HT-29 (cell line): ENCODE measurements at regions not wholly inside any gene's neighbourhood (a gene's known extent, or its start where the extent isn't known, plus 50 kb on each side); places are given as distances from the start of the nearest gene placed in this dataset.
"Not testable (repeated sequence)": the region's sequence is repeated elsewhere in the genome, so short reads cannot be mapped to it uniquely, and the experiment has no call there.

Experiments used
- DNase-seq: peaks from one replicate; pipeline ENCODE4 v3.0.0-alpha.2; 2015; ENCODE audit warnings: low spot score

- no peak for DNase-seq
Measured at GRCh38 chr6:122859676-122860075, 70.6 kb downstream of the SMPDL3A start.

- no peak for DNase-seq
Measured at GRCh38 chr6:122861594-122861993, 72.5 kb downstream of the SMPDL3A start.

GRCh38 chr6:122868137-122868536 is 79.1 kb downstream of the SMPDL3A start:
- DNase-seq = no peak

GRCh38 chr6:122869437-122870024 is 80.5 kb downstream of the SMPDL3A start:
- peak; percentile 62 for DNase-seq

- no peak for DNase-seq
Measured at GRCh38 chr6:122871079-122871478, 82.0 kb downstream of the SMPDL3A start.

GRCh38 chr6:122872311-122872710 is 83.3 kb downstream of the SMPDL3A start:
- no peak for DNase-seq

GRCh38 chr6:122877302-122877701 is 88.2 kb downstream of the SMPDL3A start:
- no peak for DNase-seq

- no peak for DNase-seq
Measured at GRCh38 chr6:122878796-122879195, 89.7 kb downstream of the SMPDL3A start.

GRCh38 chr6:122886481-122886880 is 97.4 kb downstream of the SMPDL3A start:
- no peak for DNase-seq

- no peak for DNase-seq
Measured at GRCh38 chr6:122887941-122888340, 98.9 kb downstream of the SMPDL3A start.

GRCh38 chr6:122888680-122889079 is 99.6 kb downstream of the SMPDL3A start:
- DNase-seq = not testable (repeated sequence)

GRCh38 chr6:122890250-122890649 is 101.2 kb downstream of the SMPDL3A start:
- DNase-seq = no peak

- DNase-seq = no peak
Measured at GRCh38 chr6:122894791-122895190, 101.2 kb upstream of the CLVS2 start.

- DNase-seq = no peak
Measured at GRCh38 chr6:122902326-122902725, 93.7 kb upstream of the CLVS2 start.

- DNase-seq = no peak
Measured at GRCh38 chr6:122903266-122903915, 92.6 kb upstream of the CLVS2 start.

- DNase-seq = no peak
Measured at GRCh38 chr6:122904166-122904565, 91.9 kb upstream of the CLVS2 start.

- DNase-seq = no peak
Measured at GRCh38 chr6:122913558-122913957, 82.5 kb upstream of the CLVS2 start.

- DNase-seq = no peak
Measured at GRCh38 chr6:122918714-122919113, 77.3 kb upstream of the CLVS2 start.

- DNase-seq = no peak
Measured at GRCh38 chr6:122930252-122931180, 65.5 kb upstream of the CLVS2 start.

- DNase-seq = no peak
Measured at GRCh38 chr6:122931916-122932315, 64.1 kb upstream of the CLVS2 start.

GRCh38 chr6:122944936-122945335 is 51.1 kb upstream of the CLVS2 start:
- not testable (repeated sequence) for DNase-seq
